Lower leg skin (tissue), 3 donors: ENCODE measurements at regions not wholly inside any gene's neighbourhood (a gene's known extent, or its start where the extent isn't known, plus 50 kb on each side); places are given as distances from the start of the nearest gene placed in this dataset.

Experiments
- CTCF ChIP-seq, 3 donors: fragments of 450-650 bp; IDR thresholded peaks; one replicate each; pipeline ENCODE4 v1.5.1; 2016; ENCODE audit warnings: antibody characterized with exemption in 3 of 3, mild to moderate bottlenecking in 3 of 3, moderate library complexity in 2 of 3
- POLR2A ChIP-seq, 2 donors: fragments of 450-650 bp; IDR thresholded peaks; one replicate each; pipeline ENCODE4 v1.6.1; 2016 to 2017; ENCODE audit warnings: antibody characterized with exemption in 2 of 2, mild to moderate bottlenecking in 1 of 2, moderate library complexity in 1 of 2

- TF ChIP-seq CTCF (IDR thresholded peaks at IDR 0.05) (no peak), POLR2A (IDR thresholded peaks at IDR 0.05) (no peak)
These were observed 113.1 kb upstream of the SLC35F3 start for GRCh38 chr1:233791372-233791703.
